ENCODE measurements at regions not wholly inside any gene's neighbourhood (a gene's known extent, or its start where the extent isn't known, plus 50 kb on each side); places are given as distances from the start of the nearest gene placed in this dataset.

DNA sequence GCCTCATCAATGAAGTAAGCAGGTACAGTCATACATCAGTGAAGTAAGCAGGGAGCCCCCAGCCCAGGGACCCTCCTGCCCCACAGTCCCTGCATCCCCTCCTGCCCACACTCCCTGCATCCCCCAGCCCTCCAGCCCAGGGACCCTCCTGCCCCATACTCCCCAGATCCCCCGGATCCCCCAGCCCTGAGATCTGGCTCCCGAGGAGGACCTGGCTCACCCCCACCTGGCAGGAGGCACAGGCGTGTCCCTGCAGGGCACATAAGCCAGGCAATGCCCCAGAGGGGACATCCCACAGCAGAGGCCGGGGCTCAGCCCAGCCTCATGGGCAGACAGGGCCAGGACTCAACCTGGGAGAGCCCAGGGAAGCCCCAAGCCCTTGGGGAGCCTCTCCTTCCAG lies 53.6 kb upstream of the TPM4 start:
- no peak for DNase-seq

DNA sequence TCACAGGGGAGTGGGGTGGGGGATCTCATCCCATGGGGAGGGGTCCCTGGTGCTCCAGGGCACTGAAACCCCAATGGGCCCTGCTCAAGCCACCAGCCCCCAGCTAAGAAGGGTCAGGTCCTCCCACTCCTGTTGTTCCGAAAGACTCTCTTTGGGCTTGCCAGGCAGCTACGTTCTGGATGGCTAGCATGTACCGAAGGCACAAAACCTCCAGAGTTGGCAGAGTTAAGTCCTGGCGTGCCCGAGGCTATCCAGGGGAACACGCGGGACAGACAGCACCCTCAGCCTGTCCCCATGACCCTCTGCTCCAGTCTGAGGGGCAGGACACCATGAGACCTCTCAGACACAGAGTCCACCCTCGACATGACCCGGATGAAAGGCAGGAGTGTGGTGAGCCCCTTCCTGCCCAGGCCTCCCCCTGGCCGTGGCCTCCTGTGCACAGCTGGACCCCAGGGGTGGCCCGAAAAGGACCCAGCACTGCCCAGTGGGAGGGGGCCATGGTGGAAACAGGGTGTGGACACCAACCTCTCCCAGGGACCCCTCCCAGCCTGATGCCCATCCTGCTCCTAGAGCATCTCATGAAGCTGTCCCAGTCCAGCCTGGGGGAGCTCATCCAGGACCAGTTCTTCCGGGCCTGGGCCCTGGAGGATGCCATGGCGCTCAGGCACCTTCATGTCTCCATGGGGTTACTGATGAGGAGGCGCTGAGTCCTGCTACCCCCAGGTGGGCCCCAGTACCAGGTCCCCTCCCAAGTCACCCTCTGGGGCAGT lies 53.0 kb upstream of the TPM4 start:
- DNase-seq = no peak

DNA sequence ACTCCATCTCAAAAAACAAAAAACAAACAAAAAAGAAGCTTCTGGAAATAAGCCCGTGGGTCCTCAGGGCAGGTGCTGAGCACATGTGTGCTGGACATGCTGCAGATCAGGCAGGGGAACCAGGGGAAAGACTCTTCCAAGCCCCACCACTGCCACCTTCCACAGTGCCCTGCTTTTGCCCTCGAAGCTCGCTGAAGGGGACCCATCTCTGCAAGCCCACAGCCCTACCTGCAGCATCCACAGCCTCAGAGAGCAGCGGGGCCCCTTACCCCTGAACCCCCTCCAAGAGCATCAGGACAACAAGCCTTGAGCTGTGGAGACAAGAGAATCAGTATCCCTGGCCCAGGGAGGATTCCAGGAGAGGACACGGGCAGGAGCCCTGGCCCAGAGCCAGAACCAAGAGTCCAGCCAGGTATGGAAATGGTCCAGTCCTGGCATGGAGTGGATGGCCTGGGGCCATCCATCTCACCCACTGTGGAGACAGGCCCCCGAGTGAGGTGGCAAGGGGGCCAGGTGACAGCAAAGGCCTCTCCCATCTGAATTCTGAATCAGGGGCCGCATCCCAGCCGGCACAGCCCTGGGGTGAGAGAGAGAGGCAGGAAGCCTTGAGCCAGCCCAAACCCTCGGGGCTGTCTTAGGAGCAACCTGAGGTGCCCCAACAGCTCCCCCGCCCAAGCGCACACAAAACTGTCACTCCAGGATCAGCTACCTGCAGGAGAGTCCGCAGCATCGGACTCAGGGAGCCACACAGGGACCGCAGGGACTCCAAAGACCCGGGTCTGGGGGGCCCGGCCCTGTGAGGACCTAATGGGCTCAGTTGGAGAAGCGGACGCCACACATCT lies 51.8 kb upstream of the TPM4 start:
- no peak for DNase-seq

DNA sequence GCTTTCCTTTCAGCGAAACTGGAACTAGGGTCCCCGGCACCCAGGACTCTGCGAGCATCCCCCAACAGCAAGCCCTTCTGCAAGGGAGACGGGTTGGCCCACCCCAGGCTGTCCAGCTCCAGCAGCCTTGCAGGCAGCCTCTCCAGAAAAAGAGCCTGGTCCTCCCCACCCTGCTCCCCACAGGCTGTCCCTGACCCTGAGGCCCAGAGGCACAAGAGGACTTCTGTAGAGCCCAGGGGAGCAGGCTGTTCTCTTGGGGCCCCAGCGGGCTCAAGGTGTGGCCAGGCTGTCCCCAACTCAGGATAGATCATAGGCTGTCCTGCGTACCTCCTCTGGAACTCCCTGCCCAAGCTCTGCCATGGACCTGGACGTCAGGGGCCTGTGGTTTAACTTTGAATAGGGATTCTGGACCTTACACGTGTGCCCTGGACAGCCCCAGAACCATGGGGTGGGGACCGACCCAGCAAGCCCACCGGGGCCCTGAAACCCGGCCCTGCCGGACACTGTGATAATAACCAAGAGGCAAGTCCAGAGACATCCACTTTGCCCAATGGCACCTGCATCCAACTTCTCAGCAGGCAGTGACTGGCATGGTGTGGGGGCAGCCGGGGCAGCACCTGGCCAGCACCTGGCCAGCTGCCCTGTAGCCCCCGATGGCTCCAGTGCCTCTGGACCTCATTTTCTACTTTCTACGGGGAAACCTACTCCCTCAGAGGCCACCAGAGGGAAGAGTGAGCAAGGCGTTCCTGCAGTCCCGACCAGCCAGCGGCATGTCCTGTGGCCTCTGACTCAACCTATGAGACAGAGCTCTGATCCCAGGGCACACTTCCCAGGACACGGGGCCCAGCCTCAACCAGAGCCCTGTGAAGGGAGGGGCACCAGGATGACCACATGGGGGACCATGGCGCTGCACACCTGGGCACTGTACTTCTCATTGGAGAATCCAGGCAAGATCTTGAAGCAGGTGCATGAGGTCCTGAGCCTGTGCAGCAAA lies 50.9 kb upstream of the TPM4 start:
- peak; percentile 74 for DNase-seq

DNA sequence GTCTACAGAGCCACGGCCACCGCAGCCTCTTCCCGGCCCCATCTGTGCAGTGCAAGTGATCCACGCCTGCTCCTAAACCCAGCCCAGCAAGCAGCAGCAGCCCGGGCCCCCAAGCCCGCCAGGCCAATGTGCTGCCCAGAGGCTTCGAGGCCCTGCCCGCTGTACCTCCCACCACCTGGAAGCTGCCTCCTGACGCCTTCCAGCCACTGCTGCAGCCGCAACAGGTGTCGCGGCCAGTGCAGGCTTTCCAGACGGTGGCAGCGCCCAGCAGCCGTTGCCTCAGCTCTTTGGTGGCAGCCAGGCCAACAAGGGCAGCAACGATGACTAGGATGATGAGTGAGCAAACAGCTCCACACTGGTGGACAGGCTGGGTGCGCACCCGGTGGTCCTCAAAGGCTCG lies 50.2 kb upstream of the TPM4 start:
- DNase-seq = no peak

Measured in hematopoietic multipotent progenitor cell treated with erythropoietin and hydrocortisone succinate and interleukin-3 and kit ligand, for 4 days (in vitro differentiated cells).